H1 (cell line): ENCODE measurements at regions not wholly inside any gene's neighbourhood (a gene's known extent, or its start where the extent isn't known, plus 50 kb on each side); places are given as distances from the start of the nearest gene placed in this dataset.

Source experiments
- CTCF ChIA-PET: fragments of 300-600 bp; sonication (Branson Sonifier 250); formaldehyde crosslinking; loops from one replicate; lab custom pipeline; 2021; ENCODE audit not compliant: partially characterized antibody; lab: Charles Lee
- POLR2A ChIA-PET: fragments of 300-600 bp; sonication (Branson Sonifier 250); formaldehyde crosslinking; loops from one replicate; lab custom pipeline; 2021; ENCODE audit warnings: inconsistent platforms; ENCODE audit not compliant: partially characterized antibody; lab: Charles Lee
- DNase-seq, 2 experiments: peaks; one replicate each; pipeline versions ENCODE4 v3.0.0 to v3.0.0-alpha.2; 2010 to 2022; ENCODE audit warnings: low spot score in 2 of 2, low read depth in 1 of 2, mixed read lengths in 1 of 2
- FAIRE-seq: peaks from 2 replicates; lab custom pipeline; 2011; peaks lifted over from hg19 to GRCh38; lab: Jason Lieb, UNC
- H2AFZ ChIP-seq: 2 replicates; pipeline ENCODE4 v1.8.1; 2012; ENCODE audit warnings: low read length, inconsistent platforms
- H2AK5ac ChIP-seq: 2 replicates; pipeline ENCODE4 v1.6.1; 2013; ENCODE audit warnings: low read depth, low read length
- H2BK120ac ChIP-seq: replicated peaks from 2 replicates; pipeline ENCODE3; 2013; ENCODE audit warnings: low read depth, low read length, inconsistent platforms
- H2BK12ac ChIP-seq: 2 replicates; pipeline ENCODE4 v1.6.1; 2013; ENCODE audit warnings: low read depth, low read length
- H2BK15ac ChIP-seq: 2 replicates; pipeline ENCODE4 v1.6.1; 2013; ENCODE audit warnings: low read length
- H2BK20ac ChIP-seq: 2 replicates; pipeline ENCODE4 v1.6.1; 2013; ENCODE audit warnings: low read length
- H2BK5ac ChIP-seq: 2 replicates; pipeline ENCODE4 v1.6.1; 2013; ENCODE audit warnings: low read depth, low read length
- H3K14ac ChIP-seq: 2 replicates; pipeline ENCODE4 v1.6.1; 2013; ENCODE audit warnings: inconsistent platforms; ENCODE audit not compliant: insufficient read length
- H3K18ac ChIP-seq: 2 replicates; pipeline ENCODE4 v1.6.1; 2013; ENCODE audit warnings: low read length; ENCODE audit errors: extremely low read depth
- H3K23ac ChIP-seq: 2 replicates; pipeline ENCODE4 v1.6.1; 2013; ENCODE audit warnings: inconsistent platforms; ENCODE audit not compliant: insufficient read length
- H3K23me2 ChIP-seq: 2 replicates; pipeline ENCODE4 v1.6.1; 2013; ENCODE audit warnings: low read depth, low read length
- H3K27ac ChIP-seq: 2 replicates; pipeline ENCODE4 v1.6.1; 2011; ENCODE audit warnings: low read depth, low read length, inconsistent platforms
- H3K27me3 ChIP-seq, 4 experiments: replicated peaks in 1 of 4; 1 replicate in 1 of 4; 2 replicates in 3 of 4; pipeline versions ENCODE4 v1.6.1 to v1.8.1; 2011 to 2013; ENCODE audit warnings: low read length in 3 of 4, mild to moderate bottlenecking in 3 of 4, inconsistent platforms in 2 of 4, mixed read lengths in 2 of 4, moderate library complexity in 1 of 4; ENCODE audit not compliant: control insufficient read depth in 3 of 4, insufficient read depth in 3 of 4; ENCODE audit errors: extremely low read depth in 1 of 4
- H3K36me3 ChIP-seq, 4 experiments: 2 replicates each; pipeline versions ENCODE4 v1.6.1 to v1.8.1; 2011 to 2013; ENCODE audit warnings: mild to moderate bottlenecking in 4 of 4, low read length in 3 of 4, moderate library complexity in 2 of 4, control low read depth in 1 of 4, inconsistent platforms in 1 of 4; ENCODE audit not compliant: insufficient read depth in 4 of 4, control insufficient read depth in 2 of 4
- H3K4ac ChIP-seq: replicated peaks from 2 replicates; pipeline ENCODE3; 2013; ENCODE audit warnings: low read length, low read depth, mixed read lengths, inconsistent platforms; ENCODE audit not compliant: insufficient read length
- H3K4me1 ChIP-seq, 4 experiments: replicated peaks in 1 of 4; 1 replicate in 1 of 4; 2 replicates in 3 of 4; pipeline versions ENCODE4 v1.6.1 to v1.8.1; 2011 to 2013; ENCODE audit warnings: low read length in 3 of 4, inconsistent platforms in 2 of 4, mixed read lengths in 1 of 4; ENCODE audit not compliant: insufficient read depth in 4 of 4, control insufficient read depth in 3 of 4
- H3K4me2 ChIP-seq, 2 experiments: 2 replicates each; pipeline versions ENCODE4 v1.6.1 to v1.8.1; 2011 to 2013; ENCODE audit warnings: low read depth in 2 of 2, low read length in 2 of 2, control low read depth in 1 of 2, inconsistent platforms in 1 of 2, mild to moderate bottlenecking in 1 of 2; ENCODE audit not compliant: insufficient read depth in 1 of 2
- H3K4me3 ChIP-seq, 4 experiments: fragments of 200-600, 300-600 bp in 1 of 4; sonication (generic), shearing (Covaris generic), sonication (Bioruptor Twin) in 1 of 4; 2 replicates each; pipeline versions ENCODE4 v1.5.1 to v1.8.1; 2011 to 2016; ENCODE audit warnings: low read length in 4 of 4, low read depth in 3 of 4, control low read depth in 2 of 4, inconsistent platforms in 2 of 4, mild to moderate bottlenecking in 2 of 4, mixed read lengths in 1 of 4, moderate library complexity in 1 of 4; ENCODE audit not compliant: insufficient read depth in 2 of 4; ENCODE audit errors: extremely low read depth in 1 of 4
- H3K56ac ChIP-seq: replicated peaks from 2 replicates; pipeline ENCODE3; 2013; ENCODE audit warnings: low read depth, mild to moderate bottlenecking, mixed read lengths, low read length, inconsistent platforms; ENCODE audit not compliant: insufficient read length
- H3K79me1 ChIP-seq: 2 replicates; pipeline ENCODE4 v1.6.1; 2013; ENCODE audit warnings: low read depth, low read length, control low read depth
- H3K79me2 ChIP-seq, 2 experiments: 2 replicates each; pipeline versions ENCODE4 v1.6.1 to v1.8.1; 2012 to 2013; ENCODE audit warnings: low read length in 2 of 2, mild to moderate bottlenecking in 2 of 2, inconsistent platforms in 1 of 2; ENCODE audit not compliant: insufficient read depth in 2 of 2, control insufficient read depth in 1 of 2
- H3K9ac ChIP-seq, 4 experiments: replicated peaks in 1 of 4; 1 replicate in 1 of 4; 2 replicates in 3 of 4; pipeline versions ENCODE4 v1.6.1 to v1.8.1; 2011 to 2013; ENCODE audit warnings: low read depth in 3 of 4, low read length in 3 of 4, control low read depth in 2 of 4, mild to moderate bottlenecking in 2 of 4, moderate library complexity in 2 of 4, inconsistent platforms in 1 of 4; ENCODE audit errors: extremely low read depth in 1 of 4
- H3K9me3 ChIP-seq, 2 experiments: 2 replicates each; pipeline versions ENCODE4 v1.6.1 to v1.8.1; 2012 to 2013; ENCODE audit warnings: mild to moderate bottlenecking in 2 of 2, moderate library complexity in 2 of 2, control low read depth in 1 of 2, inconsistent platforms in 1 of 2, low read depth in 1 of 2, low read length in 1 of 2, mixed read lengths in 1 of 2; ENCODE audit not compliant: insufficient read depth in 2 of 2
- H4K20me1 ChIP-seq, 2 experiments: replicated peaks in 1 of 2; 2 replicates each; pipeline versions ENCODE3 to v1.8.1; 2011 to 2013; ENCODE audit warnings: inconsistent platforms in 2 of 2, low read length in 2 of 2, mild to moderate bottlenecking in 1 of 2; ENCODE audit not compliant: insufficient read depth in 2 of 2, control insufficient read depth in 1 of 2
- H4K5ac ChIP-seq: 2 replicates; pipeline ENCODE4 v1.6.1; 2013; ENCODE audit warnings: low read length, low read depth, mixed read lengths, inconsistent platforms; ENCODE audit not compliant: insufficient read length
- H4K8ac ChIP-seq: 2 replicates; pipeline ENCODE4 v1.8.0; 2013; ENCODE audit warnings: mild to moderate bottlenecking, moderate library complexity, low read length, inconsistent platforms; ENCODE audit not compliant: insufficient read depth; ENCODE audit errors: extremely low read depth
- H4K91ac ChIP-seq: replicated peaks from 2 replicates; pipeline ENCODE3; 2013; ENCODE audit warnings: low read length, mixed read lengths, inconsistent platforms; ENCODE audit not compliant: insufficient read length
- CBX8 ChIP-seq: fragments of 300-800, 300-1000 bp; sonication (generic); IDR thresholded peaks from 2 replicates; pipeline ENCODE4 v1.7.1; 2016; ENCODE audit warnings: low read depth, low read length, borderline replicate concordance
- CTCF ChIP-seq, 3 experiments: IDR thresholded peaks; 1 replicate in 2 of 3; 2 replicates in 1 of 3; pipeline versions ENCODE4 v1.5.1 to v1.6.1; 2011; ENCODE audit warnings: low read length in 3 of 3, mild to moderate bottlenecking in 3 of 3, inconsistent platforms in 2 of 3, low read depth in 1 of 3, moderate library complexity in 1 of 3; ENCODE audit not compliant: insufficient read depth in 1 of 3; ENCODE audit errors: control extremely low read depth in 1 of 3
- EZH2 ChIP-seq: fragments of 200-600 bp; sonication (generic); IDR thresholded peaks from 2 replicates; pipeline ENCODE4 v1.7.1; 2012; ENCODE audit warnings: low read depth, mild to moderate bottlenecking, moderate library complexity, low read length, inconsistent platforms; ENCODE audit not compliant: severe bottlenecking
- HDAC6 ChIP-seq: IDR thresholded peaks from one replicate; pipeline ENCODE4 v1.7.1; 2012; ENCODE audit warnings: low read depth, mild to moderate bottlenecking, inconsistent platforms, low read length, moderate library complexity
- KDM1A ChIP-seq: fragments of 200-600, 300-600 bp; sonication (generic); IDR thresholded peaks from 2 replicates; pipeline ENCODE4 v1.7.1; 2016; ENCODE audit warnings: mild to moderate bottlenecking, low read length, borderline replicate concordance
- PHF8 ChIP-seq: fragments of 200-600 bp; sonication (generic); conservative IDR thresholded peaks from 2 replicates; pipeline ENCODE4 v1.7.1; 2012; ENCODE audit warnings: low read depth, mild to moderate bottlenecking, inconsistent platforms, low read length, moderate library complexity
- RNF2 ChIP-seq: fragments of 200-900, 300-1000 bp; sonication (generic); IDR thresholded peaks from 2 replicates; pipeline ENCODE4 v1.7.1; 2016; ENCODE audit warnings: borderline replicate concordance, low read depth, mild to moderate bottlenecking, antibody characterized with exemption, low read length; ENCODE audit not compliant: poor library complexity, severe bottlenecking; ENCODE audit errors: missing control alignments
- RXRA ChIP-seq: IDR thresholded peaks from 2 replicates; pipeline ENCODE4 v1.6.1; 2011; ENCODE audit warnings: low read depth, mild to moderate bottlenecking, low read length, moderate library complexity; ENCODE audit not compliant: insufficient read depth
- SP4 ChIP-seq: IDR thresholded peaks from 2 replicates; pipeline ENCODE4 v1.6.1; 2012; ENCODE audit warnings: low read length, inconsistent platforms
- TAF1 ChIP-seq: IDR thresholded peaks from 2 replicates; pipeline ENCODE4 v1.6.1; 2011; ENCODE audit warnings: mild to moderate bottlenecking, low read depth, low read length
- WGBS, 2 experiments: shearing (Covaris generic) in 1 of 2; methylation state at CpG; one replicate each; pipeline versions ENCODE4 v1.1.6 to v1.1.7; 2013 to 2015; ENCODE audit warnings: low lambda C conversion rate in 2 of 2, mixed read lengths in 2 of 2, inconsistent platforms in 1 of 2, low coverage in 1 of 2, missing lambda C conversion rate in 1 of 2; ENCODE audit not compliant: insufficient replicate concordance in 2 of 2, insufficient coverage in 1 of 2, insufficient read length in 1 of 2; ENCODE audit errors: extremely low coverage in 1 of 2, missing lambda C conversion rate in 1 of 2; 5-methylcytosine and 5-hydroxymethylcytosine counted together
- TF ChIP-seq, protein P1 (sequence below): IDR thresholded peaks from 2 replicates; pipeline ENCODE4 v1.6.1; 2012; ENCODE audit warnings: inconsistent platforms

DNA sequence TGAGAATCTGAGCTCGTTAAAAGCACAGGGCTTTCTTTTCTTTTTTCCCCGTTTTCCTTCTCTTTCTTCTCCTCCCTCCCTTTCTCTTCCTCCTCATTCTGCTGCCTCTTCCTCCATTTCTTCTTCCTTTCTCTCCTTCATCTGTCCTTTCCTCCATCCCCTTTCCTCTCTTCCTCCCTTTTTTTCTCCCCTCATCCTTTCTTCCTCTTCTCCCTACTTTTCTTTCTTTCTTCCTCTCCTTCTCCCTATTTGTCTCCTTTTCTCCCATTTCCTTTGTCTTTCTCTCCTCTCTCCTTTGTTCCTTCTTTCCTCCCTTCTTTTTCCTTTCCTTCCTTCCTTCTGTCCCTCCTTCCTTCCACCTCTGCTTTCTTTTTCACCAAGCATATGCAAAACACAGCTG is 649.4 kb downstream of the IRX1 start:
- Histone ChIP-seq H2BK120ac (no peak overlapping the region), H3K27ac (no peak overlapping the region), H3K23me2 (no peaks in the 10 kb centered on the region; the same call in 1 of the 2 replicates), H2AFZ (peak overlapping the region; percentile 19; the same call in 1 of the 2 replicates), H3K9me3 (no peaks in the 10 kb centered on the region), H3K4ac (no peak overlapping the region), H3K79me1 (no peaks in the 10 kb centered on the region), H3K4me3 (no peak overlapping the region), H3K23ac (no peak overlapping the region), H3K9ac (no peak overlapping the region), H4K5ac (no peak overlapping the region), H3K14ac (no peak overlapping the region), H3K4me1 (peaks cover 0 to 3% (median 1%) of the 10 kb centered on the region in 4 experiments; a peak in 2 of 7 replicates), H4K91ac (no peak overlapping the region), H3K36me3 (no peaks in the 10 kb centered on the region), H4K8ac (no peak overlapping the region), H2BK5ac (no peak overlapping the region), H2BK12ac (no peak overlapping the region), H3K18ac (no peak overlapping the region), H3K4me2 (no peak overlapping the region), H3K56ac (no peak overlapping the region), H2BK20ac (no peak overlapping the region), H3K79me2 (no peaks in the 10 kb centered on the region), H2BK15ac (no peak overlapping the region), H4K20me1 (no peaks in the 10 kb centered on the region), H3K27me3 (no peaks in the 10 kb centered on the region), H2AK5ac (no peak overlapping the region)
- WGBS, 2 experiments: 87% methylated on average over 2 of the region's 2 CpGs; no CpG with 5 or more reads in 1 of the 2 experiments
- ChIA-PET CTCF (interaction anchor here (0.9 kb wide), 1 partner anchor 125 kb away, joined by 3 read pairs; no protein-coding TSS in a partner anchor), POLR2A (no interaction called here)
- DNase-seq (no peak), FAIRE-seq (no peak)
- no peak for TF ChIP-seq CTCF (IDR thresholded peaks at IDR 0.05; ENCODE audit: control extremely low read depth in 1 of 3, insufficient read depth in 1 of 3, low read depth in 1 of 3, low read length in 3 of 3)
- TF ChIP-seq RXRA: no peak
- TF ChIP-seq CBX8: no peak
- TF ChIP-seq, protein P1, sequence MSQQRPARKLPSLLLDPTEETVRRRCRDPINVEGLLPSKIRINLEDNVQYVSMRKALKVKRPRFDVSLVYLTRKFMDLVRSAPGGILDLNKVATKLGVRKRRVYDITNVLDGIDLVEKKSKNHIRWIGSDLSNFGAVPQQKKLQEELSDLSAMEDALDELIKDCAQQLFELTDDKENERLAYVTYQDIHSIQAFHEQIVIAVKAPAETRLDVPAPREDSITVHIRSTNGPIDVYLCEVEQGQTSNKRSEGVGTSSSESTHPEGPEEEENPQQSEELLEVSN: no peak
- TF ChIP-seq HDAC6: no peak
- TF ChIP-seq RNF2: no peak
- TF ChIP-seq SP4: no peak
- TF ChIP-seq PHF8: no peak
- no peak for TF ChIP-seq TAF1
- no peak for TF ChIP-seq EZH2
- no peak for TF ChIP-seq KDM1A
